SH-SY5Y (cell line): ENCODE measurements at regions not wholly inside any gene's neighbourhood (a gene's known extent, or its start where the extent isn't known, plus 50 kb on each side); places are given as distances from the start of the nearest gene placed in this dataset.

ENCODE experiments used
- GATA2 ChIP-seq: IDR thresholded peaks from 2 replicates; pipeline ENCODE4 v1.6.1; 2011; ENCODE audit warnings: mild to moderate bottlenecking, low read depth, low read length
- GATA3 ChIP-seq: IDR thresholded peaks from 2 replicates; pipeline ENCODE4 v1.6.1; 2011; ENCODE audit warnings: low read depth, mild to moderate bottlenecking, low read length, moderate library complexity

GRCh38 chr16:8512941-8513624 lies 77.2 kb downstream of the TMEM114 start:
- TF ChIP-seq GATA2 (no peak), GATA3 (no peak)
